H9 (cell line): ENCODE measurements at regions not wholly inside any gene's neighbourhood (a gene's known extent, or its start where the extent isn't known, plus 50 kb on each side); places are given as distances from the start of the nearest gene placed in this dataset.

Experiments
- DNase-seq: peaks from one replicate; pipeline ENCODE4 v3.0.0-alpha.2; 2017
- H2AFZ ChIP-seq: one replicate; pipeline ENCODE4 v1.6.1; 2013; ENCODE audit warnings: mild to moderate bottlenecking, low read length, control low read depth, moderate library complexity
- H2AK5ac ChIP-seq: 2 replicates; pipeline ENCODE4 v1.6.1; 2013; ENCODE audit warnings: low read length, control low read depth, mixed read lengths; ENCODE audit not compliant: insufficient read length
- H2BK120ac ChIP-seq: one replicate; pipeline ENCODE4 v1.6.1; 2013; ENCODE audit warnings: low read depth, mild to moderate bottlenecking, low read length, control low read depth, inconsistent platforms; ENCODE audit not compliant: poor library complexity, severe bottlenecking
- H2BK12ac ChIP-seq: 2 replicates; pipeline ENCODE4 v1.6.1; 2013; ENCODE audit warnings: low read length, control low read depth, mixed read lengths, low read depth; ENCODE audit not compliant: insufficient read length
- H2BK15ac ChIP-seq: 2 replicates; pipeline ENCODE4 v1.6.1; 2013; ENCODE audit warnings: low read depth, low read length, control low read depth
- H2BK20ac ChIP-seq: one replicate; pipeline ENCODE4 v1.6.1; 2013; ENCODE audit warnings: low read depth, mild to moderate bottlenecking, low read length, control low read depth, inconsistent platforms; ENCODE audit not compliant: poor library complexity, severe bottlenecking
- H2BK5ac ChIP-seq: 2 replicates; pipeline ENCODE4 v1.6.1; 2013; ENCODE audit warnings: low read length, control low read depth, mixed read lengths; ENCODE audit not compliant: insufficient read length
- H3K14ac ChIP-seq: 2 replicates; pipeline ENCODE4 v1.6.1; 2013; ENCODE audit warnings: low read length, control low read depth; ENCODE audit not compliant: insufficient read depth
- H3K18ac ChIP-seq: 2 replicates; pipeline ENCODE4 v1.6.1; 2013; ENCODE audit warnings: low read depth, mild to moderate bottlenecking, mixed read lengths, low read length, control low read depth; ENCODE audit not compliant: insufficient read length
- H3K23ac ChIP-seq: 2 replicates; pipeline ENCODE4 v1.6.1; 2013; ENCODE audit warnings: low read length, control low read depth, mixed read lengths, low read depth; ENCODE audit not compliant: insufficient read length
- H3K23me2 ChIP-seq: 2 replicates; pipeline ENCODE4 v1.6.1; 2013; ENCODE audit warnings: low read depth, mild to moderate bottlenecking, mixed read lengths, low read length, control low read depth; ENCODE audit not compliant: insufficient read length, poor library complexity, severe bottlenecking
- H3K27ac ChIP-seq: 2 replicates; pipeline ENCODE4 v1.5.1; 2013; ENCODE audit warnings: low read length, control low read depth, mixed read lengths, low read depth; ENCODE audit not compliant: insufficient read length
- H3K27me3 ChIP-seq: 2 replicates; pipeline ENCODE4 v1.6.1; 2013; ENCODE audit warnings: low read length, control low read depth, inconsistent platforms; ENCODE audit not compliant: insufficient read depth
- H3K4ac ChIP-seq: 2 replicates; pipeline ENCODE4 v1.6.1; 2013; ENCODE audit warnings: low read depth, mild to moderate bottlenecking, control low read depth, inconsistent platforms, low read length, moderate library complexity
- H3K4me1 ChIP-seq: 2 replicates; pipeline ENCODE4 v1.6.1; 2013; ENCODE audit warnings: low read length, control low read depth, inconsistent platforms; ENCODE audit not compliant: insufficient read depth
- H3K4me2 ChIP-seq: 2 replicates; pipeline ENCODE4 v1.6.1; 2013; ENCODE audit warnings: low read length, control low read depth, mixed read lengths; ENCODE audit not compliant: insufficient read length, insufficient read depth
- H3K56ac ChIP-seq: 2 replicates; pipeline ENCODE4 v1.6.1; 2013; ENCODE audit warnings: low read depth, mild to moderate bottlenecking, mixed read lengths, low read length, control low read depth; ENCODE audit not compliant: insufficient read length
- H3K79me1 ChIP-seq: 2 replicates; pipeline ENCODE4 v1.6.1; 2013; ENCODE audit warnings: low read depth, mild to moderate bottlenecking, moderate library complexity, low read length, control low read depth, inconsistent platforms; ENCODE audit not compliant: insufficient read depth, poor library complexity, severe bottlenecking
- H3K79me2 ChIP-seq: 2 replicates; pipeline ENCODE4 v1.6.1; 2013; ENCODE audit warnings: low read length, control low read depth, inconsistent platforms; ENCODE audit not compliant: insufficient read depth
- H3K9ac ChIP-seq: 2 replicates; pipeline ENCODE4 v1.6.1; 2013; ENCODE audit warnings: low read length, control low read depth, mixed read lengths; ENCODE audit not compliant: insufficient read length; ENCODE audit errors: extremely low read depth
- H3K9me3 ChIP-seq: one replicate; pipeline ENCODE4 v1.6.1; 2013; ENCODE audit warnings: low read depth, low read length, inconsistent platforms; ENCODE audit not compliant: control insufficient read depth
- H3T11ph ChIP-seq: one replicate; pipeline ENCODE4 v1.6.1; 2013; ENCODE audit warnings: mild to moderate bottlenecking, low read length, control low read depth, inconsistent platforms
- H4K20me1 ChIP-seq: one replicate; pipeline ENCODE4 v1.6.1; 2013; ENCODE audit not compliant: control insufficient read depth, insufficient read length, insufficient read depth
- H4K5ac ChIP-seq: 2 replicates; pipeline ENCODE4 v1.6.1; 2013; ENCODE audit warnings: low read depth, mild to moderate bottlenecking, mixed read lengths, low read length, control low read depth; ENCODE audit not compliant: insufficient read length
- H4K8ac ChIP-seq: replicated peaks from 2 replicates; pipeline ENCODE4 v1.6.1; 2013; ENCODE audit warnings: low read length, control low read depth, mixed read lengths, low read depth; ENCODE audit not compliant: insufficient read length
- H4K91ac ChIP-seq: 2 replicates; pipeline ENCODE4 v1.6.1; 2013; ENCODE audit warnings: low read depth, mild to moderate bottlenecking, moderate library complexity, mixed read lengths, low read length, control low read depth; ENCODE audit not compliant: insufficient read length
- H3K27ac Mint-ChIP-seq, 3 experiments: 2 replicates in 2 of 3; 3 replicates in 1 of 3; pipeline ENCODE4 v1.8.0; 2020 to 2021; ENCODE audit warnings: mixed read lengths in 3 of 3, mild to moderate bottlenecking in 1 of 3, moderate library complexity in 1 of 3
- H3K27me3 Mint-ChIP-seq: 2 replicates; pipeline ENCODE4 v1.8.0; 2021; ENCODE audit warnings: low read depth, mild to moderate bottlenecking, moderate library complexity, mixed read lengths
- H3K36me3 Mint-ChIP-seq, 3 experiments: 2 replicates in 2 of 3; 3 replicates in 1 of 3; pipeline ENCODE4 v1.8.0; 2020 to 2021; ENCODE audit warnings: low read depth in 3 of 3, mixed read lengths in 3 of 3; ENCODE audit not compliant: insufficient read depth in 1 of 3
- H3K4me1 Mint-ChIP-seq, 2 experiments: 2 replicates each; pipeline ENCODE4 v1.8.0; 2020; ENCODE audit warnings: mixed read lengths in 2 of 2
- H3K4me3 Mint-ChIP-seq, 2 experiments: 2 replicates in 1 of 2; 3 replicates in 1 of 2; pipeline ENCODE4 v1.8.0; 2020 to 2021; ENCODE audit warnings: mild to moderate bottlenecking in 2 of 2, mixed read lengths in 2 of 2, moderate library complexity in 1 of 2
- H3K9me3 Mint-ChIP-seq, 2 experiments: 2 replicates in 1 of 2; 3 replicates in 1 of 2; pipeline ENCODE4 v1.8.0; 2020; ENCODE audit warnings: mild to moderate bottlenecking in 2 of 2, mixed read lengths in 2 of 2, moderate library complexity in 1 of 2
- CTCF ChIP-seq: fragments of 200-600 bp; sonication (generic); conservative IDR thresholded peaks from 3 replicates; pipeline ENCODE4 v1.8.0; 2021; ENCODE audit warnings: antibody characterized with exemption, mild to moderate bottlenecking
- WGBS: extraction: QIAGEN DNeasy Blood & Tissue Kit; methylation state at CpG from one replicate; pipeline ENCODE4 v1.1.7; 2013; ENCODE audit warnings: missing lambda C conversion rate, low lambda C conversion rate, mixed read lengths; ENCODE audit not compliant: insufficient read length; ENCODE audit errors: extremely low coverage; 5-methylcytosine and 5-hydroxymethylcytosine counted together

- Histone ChIP-seq H3K4ac (no peak overlapping the region), H2AFZ (no peak overlapping the region)
- DNase-seq, result no peak
Observed at GRCh38 chr7:131802195-131802864, 245.9 kb upstream of the PODXL start.

More at GRCh38 chr7:131802195-131802864, 245.9 kb upstream of the PODXL start:
- H3K9me3 Mint-ChIP-seq, result no peaks in the 10 kb centered on the region
- Histone ChIP-seq H3T11ph (no peak overlapping the region), H3K23ac (no peak overlapping the region), H3K27me3 (no peaks in the 10 kb centered on the region), H3K14ac (no peak overlapping the region), H3K4me1 (peaks cover 4% of the 10 kb centered on the region; the same call in 1 of the 2 replicates), H2BK120ac (no peak overlapping the region), H4K91ac (no peak overlapping the region), H4K20me1 (no peaks in the 10 kb centered on the region), H2AK5ac (no peak overlapping the region), H3K4me2 (no peak overlapping the region), H4K5ac (no peak overlapping the region), H2BK15ac (no peak overlapping the region), H2BK12ac (no peak overlapping the region), H2BK5ac (no peak overlapping the region), H3K18ac (no peak overlapping the region), H3K23me2 (no peaks in the 10 kb centered on the region), H3K9ac (no peak overlapping the region), H4K8ac (no peak overlapping the region), H3K27ac (no peak overlapping the region), H2BK20ac (no peak overlapping the region), H3K56ac (no peak overlapping the region), H3K9me3 (no peaks in the 10 kb centered on the region), H3K79me1 (no peaks in the 10 kb centered on the region), H3K79me2 (no peaks in the 10 kb centered on the region)
- no CpG with 5 or more reads among the region's 9 CpGs for WGBS
- no peak overlapping the region for H3K27ac Mint-ChIP-seq
- peaks cover 14 to 15% of the 10 kb centered on the region in 2 experiments for H3K4me1 Mint-ChIP-seq
- TF ChIP-seq CTCF, result no peak
- no peaks in the 10 kb centered on the region; a peak in 1 of 7 replicates for H3K36me3 Mint-ChIP-seq
- no peak overlapping the region for H3K4me3 Mint-ChIP-seq
- H3K27me3 Mint-ChIP-seq, result peaks cover 5% of the 10 kb centered on the region; the same call in 1 of the 2 replicates
